HepG2 (cell line): ENCODE measurements at regions not wholly inside any gene's neighbourhood (a gene's known extent, or its start where the extent isn't known, plus 50 kb on each side); places are given as distances from the start of the nearest gene placed in this dataset.

Experiments
- ELF4 ChIP-seq: sonication (generic); formaldehyde crosslinking; IDR thresholded peaks from 2 replicates; pipeline ENCODE4 v1.5.0; 2020; ENCODE audit warnings: missing genetic modification reagents, mild to moderate bottlenecking, moderate library complexity, borderline replicate concordance
- IRF1 ChIP-seq: sonication (generic); formaldehyde crosslinking; IDR thresholded peaks from 2 replicates; pipeline ENCODE4 v1.4.0; 2020; ENCODE audit warnings: low read depth, mild to moderate bottlenecking, missing genetic modification reagents
- MNT ChIP-seq: fragments of 450-650 bp; IDR thresholded peaks from 2 replicates; pipeline ENCODE4 v1.6.1; 2016
- MZF1 ChIP-seq: sonication (generic); formaldehyde crosslinking; IDR thresholded peaks from 2 replicates; pipeline ENCODE4 v1.8.1; 2023; ENCODE audit warnings: mild to moderate bottlenecking, missing genetic modification reagents, borderline replicate concordance
- NONO ChIP-seq, 2 experiments: fragments of 450-650 bp in 1 of 2; sonication (generic) in 1 of 2; formaldehyde crosslinking in 1 of 2; IDR thresholded peaks in 1 of 2; conservative IDR thresholded peaks in 1 of 2; 2 replicates each; pipeline versions ENCODE4 v1.6.1 to v1.8.0; 2017 to 2022; ENCODE audit warnings: mild to moderate bottlenecking in 1 of 2, missing genetic modification reagents in 1 of 2, moderate library complexity in 1 of 2
- PRMT3 ChIP-seq: sonication (generic); formaldehyde crosslinking; IDR thresholded peaks from 2 replicates; pipeline ENCODE4 v1.8.1; 2022; ENCODE audit warnings: low read depth, mild to moderate bottlenecking, moderate library complexity, missing genetic modification reagents, borderline replicate concordance
- TCF12 ChIP-seq, 2 experiments: fragments of 450-650 bp in 1 of 2; sonication (generic) in 1 of 2; formaldehyde crosslinking in 1 of 2; IDR thresholded peaks; 2 replicates each; pipeline versions ENCODE4 v1.6.1 to v1.8.0; 2017 to 2022; ENCODE audit warnings: antibody characterized with exemption in 1 of 2, mild to moderate bottlenecking in 1 of 2, missing genetic modification reagents in 1 of 2, moderate library complexity in 1 of 2
- TERF1 ChIP-seq: sonication (generic); formaldehyde crosslinking; IDR thresholded peaks from 2 replicates; pipeline ENCODE4 v1.8.0; 2022; ENCODE audit warnings: mild to moderate bottlenecking, missing genetic modification reagents, moderate library complexity
- TGIF2 ChIP-seq: IDR thresholded peaks from 2 replicates; pipeline ENCODE4 v1.6.1; 2016; ENCODE audit warnings: control low read depth, missing compliant biosample characterization
- ZNF841 ChIP-seq: sonication (generic); formaldehyde crosslinking; IDR thresholded peaks from 2 replicates; pipeline ENCODE4 v1.8.1; 2023; ENCODE audit warnings: missing genetic modification reagents, borderline replicate concordance

GRCh38 chr2:2727876-2728511, 396.9 kb upstream of the MYT1L start (continued):
- TF ChIP-seq TERF1 (CRISPR knock-in tag) (no peak), PRMT3 (CRISPR knock-in tag) (no peak), IRF1 (no peak), MNT (peak; percentile 21; the same call in 1 of the 2 replicates), TGIF2 (CRISPR knock-in tag) (no peak), ELF4 (CRISPR knock-in tag) (no peak), NONO (IDR thresholded peaks at IDR 0.05) (0 out of 2 replicates have a peak, but pooled peaks have one; percentile 68), NONO (CRISPR knock-in tag; conservative IDR thresholded peaks at IDR 0.05) (no peak), MZF1 (CRISPR knock-in tag) (no peak), TCF12 (IDR thresholded peaks at IDR 0.05) (no peak), TCF12 (CRISPR knock-in tag; IDR thresholded peaks at IDR 0.05) (no peak), ZNF841 (CRISPR knock-in tag) (no peak)
- TF ChIP-seq, all 625 proteins: peak for 6
